Medulla oblongata (tissue), 1 donor: ENCODE measurements at regions not wholly inside any gene's neighbourhood (a gene's known extent, or its start where the extent isn't known, plus 50 kb on each side); places are given as distances from the start of the nearest gene placed in this dataset.

Experiments
- DNase-seq: peaks from one replicate; pipeline ENCODE4 v3.0.0-alpha.2; 2015; ENCODE audit errors: extremely low spot score

GRCh38 chr6:21883595-21884328 lies 290.2 kb downstream of the SOX4 start:
- no peak for DNase-seq

- DNase-seq = no peak
Measured at GRCh38 chr6:21885111-21885510, 291.6 kb downstream of the SOX4 start.

GRCh38 chr6:21885532-21886114 lies 292.1 kb downstream of the SOX4 start:
- DNase-seq = peak; percentile 77

- DNase-seq = no peak
Measured at GRCh38 chr6:21886542-21887151, 293.1 kb downstream of the SOX4 start.

GRCh38 chr6:21887231-21888185 lies 294.0 kb downstream of the SOX4 start:
- no peak for DNase-seq

GRCh38 chr6:21891080-21891479 lies 297.5 kb downstream of the SOX4 start:
- no peak for DNase-seq

- no peak for DNase-seq
Measured at GRCh38 chr6:21893793-21894192, 300.2 kb downstream of the SOX4 start.

- DNase-seq = no peak
Measured at GRCh38 chr6:21895555-21895954, 302.0 kb downstream of the SOX4 start.

GRCh38 chr6:21898107-21898796 lies 304.7 kb downstream of the SOX4 start:
- no peak for DNase-seq

- no peak for DNase-seq
Measured at GRCh38 chr6:21899708-21900107, 306.2 kb downstream of the SOX4 start.

GRCh38 chr6:21900730-21901129 lies 307.2 kb downstream of the SOX4 start:
- no peak for DNase-seq

GRCh38 chr6:21902628-21903169 lies 309.1 kb downstream of the SOX4 start:
- no peak for DNase-seq

- DNase-seq = no peak
Measured at GRCh38 chr6:21905531-21905930, 312.0 kb downstream of the SOX4 start.

- no peak for DNase-seq
Measured at GRCh38 chr6:21906826-21907225, 313.3 kb downstream of the SOX4 start.

- DNase-seq = no peak
Measured at GRCh38 chr6:21907291-21907690, 313.7 kb downstream of the SOX4 start.

GRCh38 chr6:21908161-21908848 lies 314.8 kb downstream of the SOX4 start:
- DNase-seq = no peak

- no peak for DNase-seq
Measured at GRCh38 chr6:21909321-21909720, 315.8 kb downstream of the SOX4 start.

- no peak for DNase-seq
Measured at GRCh38 chr6:21911208-21911607, 317.7 kb downstream of the SOX4 start.

GRCh38 chr6:21912151-21912832 lies 318.7 kb downstream of the SOX4 start:
- DNase-seq = no peak
